GM12873 (cell line): ENCODE measurements at regions not wholly inside any gene's neighbourhood (a gene's known extent, or its start where the extent isn't known, plus 50 kb on each side); places are given as distances from the start of the nearest gene placed in this dataset.

ENCODE experiments used
- TF ChIP-seq, protein P1 (sequence below): IDR thresholded peaks from 2 replicates; pipeline ENCODE4 v1.5.1; 2012; ENCODE audit warnings: low read depth, mild to moderate bottlenecking, moderate library complexity, low read length, control low read depth; ENCODE audit not compliant: insufficient read depth; ENCODE audit errors: missing control alignments

DNA sequence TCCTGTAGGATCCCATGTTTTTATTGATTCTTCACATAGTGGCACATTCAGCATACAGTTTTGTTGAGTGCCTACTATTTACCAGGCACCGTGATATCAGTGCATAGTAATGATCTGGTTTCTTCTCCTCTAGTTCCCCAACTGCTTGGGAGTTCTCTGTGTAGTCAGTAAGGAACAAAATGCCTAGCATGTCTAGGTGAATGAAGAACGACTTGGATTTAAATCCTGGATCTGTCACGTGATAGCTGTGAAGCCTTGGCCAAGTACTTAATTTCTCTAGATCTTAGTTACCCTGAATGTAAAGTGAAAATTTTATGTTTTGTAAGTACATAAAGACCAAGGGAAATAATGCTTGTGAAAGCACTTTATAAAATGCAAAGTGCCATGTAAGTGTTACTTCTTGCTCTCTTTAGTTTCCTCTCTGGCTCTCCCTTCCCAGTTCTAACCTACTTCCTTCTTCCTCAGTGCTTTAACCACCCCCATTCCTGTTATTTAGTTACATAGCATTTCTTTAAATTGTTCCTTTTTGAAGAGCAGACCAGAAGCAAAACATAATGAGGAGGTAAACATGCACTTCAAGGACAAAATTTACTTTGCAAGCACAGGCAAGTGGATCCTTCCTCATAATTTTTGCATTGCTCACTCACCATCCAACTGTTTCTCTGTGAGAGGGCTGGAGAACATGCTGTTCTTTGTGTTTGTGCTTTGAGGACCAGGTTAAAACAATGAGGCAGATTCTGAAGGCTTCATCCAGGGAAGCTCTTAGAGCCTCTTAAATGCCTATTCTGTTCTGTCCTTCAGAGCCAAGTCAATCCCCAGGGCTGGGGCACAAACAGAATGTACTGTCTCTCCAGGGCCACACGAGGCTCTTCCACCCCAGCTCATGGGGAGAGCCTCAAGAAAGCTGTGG is 353.9 kb upstream of the TENM4 start:
- TF ChIP-seq, protein P1, sequence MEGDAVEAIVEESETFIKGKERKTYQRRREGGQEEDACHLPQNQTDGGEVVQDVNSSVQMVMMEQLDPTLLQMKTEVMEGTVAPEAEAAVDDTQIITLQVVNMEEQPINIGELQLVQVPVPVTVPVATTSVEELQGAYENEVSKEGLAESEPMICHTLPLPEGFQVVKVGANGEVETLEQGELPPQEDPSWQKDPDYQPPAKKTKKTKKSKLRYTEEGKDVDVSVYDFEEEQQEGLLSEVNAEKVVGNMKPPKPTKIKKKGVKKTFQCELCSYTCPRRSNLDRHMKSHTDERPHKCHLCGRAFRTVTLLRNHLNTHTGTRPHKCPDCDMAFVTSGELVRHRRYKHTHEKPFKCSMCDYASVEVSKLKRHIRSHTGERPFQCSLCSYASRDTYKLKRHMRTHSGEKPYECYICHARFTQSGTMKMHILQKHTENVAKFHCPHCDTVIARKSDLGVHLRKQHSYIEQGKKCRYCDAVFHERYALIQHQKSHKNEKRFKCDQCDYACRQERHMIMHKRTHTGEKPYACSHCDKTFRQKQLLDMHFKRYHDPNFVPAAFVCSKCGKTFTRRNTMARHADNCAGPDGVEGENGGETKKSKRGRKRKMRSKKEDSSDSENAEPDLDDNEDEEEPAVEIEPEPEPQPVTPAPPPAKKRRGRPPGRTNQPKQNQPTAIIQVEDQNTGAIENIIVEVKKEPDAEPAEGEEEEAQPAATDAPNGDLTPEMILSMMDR = no peak

DNA sequence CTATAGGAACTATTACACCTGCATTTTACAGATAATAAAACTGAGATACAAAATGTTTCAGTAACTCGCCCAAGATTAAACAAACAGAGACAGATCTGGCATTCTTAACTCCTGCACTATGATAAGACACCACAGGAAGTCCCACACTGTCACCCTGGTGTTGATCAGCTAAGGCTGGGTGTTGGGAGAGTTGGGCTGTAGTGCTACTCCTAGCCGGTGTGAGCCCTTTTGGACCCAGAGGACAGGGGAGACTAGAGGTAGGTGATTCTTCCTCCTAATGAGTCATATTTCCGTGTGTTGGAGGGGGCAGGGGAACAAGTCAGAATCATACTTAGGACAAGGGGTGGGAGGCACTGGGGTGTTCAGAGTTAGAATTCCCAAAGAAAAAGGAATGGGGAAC is 353.2 kb upstream of the TENM4 start:
- TF ChIP-seq, protein P1 = no peak

- TF ChIP-seq, protein P1 = no peak
These were observed 346.1 kb upstream of the TENM4 start for GRCh38 chr11:79786961-79787360.

- TF ChIP-seq, protein P1 = no peak
These were observed 343.0 kb upstream of the TENM4 start for GRCh38 chr11:79783833-79784232.

DNA sequence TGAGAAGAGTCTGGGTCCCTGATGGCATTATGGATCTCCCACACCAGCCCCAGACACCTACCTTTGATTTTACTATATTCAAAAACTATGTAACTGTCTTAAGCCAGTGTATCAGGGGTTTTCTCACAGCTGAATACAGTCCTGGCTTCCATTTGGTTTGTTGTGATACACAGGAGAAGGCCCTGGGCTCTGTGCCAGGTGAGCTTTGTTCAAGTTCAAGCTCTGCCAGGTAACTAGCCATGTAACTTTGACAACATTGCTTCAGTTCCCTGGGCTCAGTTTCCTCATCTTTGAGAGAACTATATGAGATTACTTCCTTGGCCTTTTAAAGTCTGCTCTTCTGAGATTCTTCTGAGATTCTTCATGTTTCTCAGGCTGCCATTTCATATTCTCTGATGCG is 327.5 kb upstream of the TENM4 start:
- TF ChIP-seq, protein P1 = no peak

GRCh38 chr11:79762279-79762921 is 321.6 kb upstream of the TENM4 start:
- TF ChIP-seq, protein P1 = no peak

DNA sequence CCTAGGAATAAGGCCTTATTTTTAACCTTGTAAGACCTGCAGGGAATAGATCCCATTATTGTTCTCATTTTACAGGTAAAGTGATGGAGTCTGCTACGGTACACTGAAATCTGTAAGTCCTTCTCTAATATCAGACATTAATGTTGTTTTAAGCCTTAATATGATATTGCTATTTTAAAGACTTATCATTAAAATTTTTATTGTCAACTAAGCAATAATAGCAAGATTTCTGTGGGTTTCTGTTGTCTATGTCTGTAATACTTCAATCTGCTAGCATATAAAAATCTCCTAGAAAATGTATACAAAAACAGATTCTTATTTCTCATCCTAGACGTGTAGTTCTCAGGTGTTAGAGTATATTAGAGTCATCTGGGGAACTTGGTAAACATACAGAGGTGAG is 317.5 kb upstream of the TENM4 start:
- TF ChIP-seq, protein P1 = no peak
